ENCODE measurements at regions not wholly inside any gene's neighbourhood (a gene's known extent, or its start where the extent isn't known, plus 50 kb on each side); places are given as distances from the start of the nearest gene placed in this dataset.
A peak's percentile ranks its signal among the peaks of the same experiment; 100 is the strongest.
"Not testable (repeated sequence)": the region's sequence is repeated elsewhere in the genome, so short reads cannot be mapped to it uniquely, and the experiment has no call there.

- in situ Hi-C loops (cut with HindIII; ENCODE audit: low sequenced_read_pairs): no loop called here
- DNase-seq (ENCODE audit: low read depth, low spot score): no peak
- TF ChIP-seq CTCF (IDR thresholded peaks at IDR 0.05; ENCODE audit: low read depth, low read length): no peak
- no peak overlapping the region for H3K4me3 ChIP-seq (ENCODE audit: low read depth, low read length)
Observed at GRCh38 chr13:73310366-73310765, 251.6 kb downstream of the KLF5 start.

GRCh38 chr13:73307481-73307880 is 248.7 kb downstream of the KLF5 start:
- in situ Hi-C loops (cut with HindIII; ENCODE audit: low sequenced_read_pairs): no loop called here
- no peak for DNase-seq (ENCODE audit: low read depth, low spot score)
- no peak overlapping the region for H3K4me3 ChIP-seq (ENCODE audit: low read depth, low read length)
- no peak for TF ChIP-seq CTCF (IDR thresholded peaks at IDR 0.05; ENCODE audit: low read depth, low read length)

- in situ Hi-C loops (cut with HindIII; ENCODE audit: low sequenced_read_pairs): no loop called here
- no peak for TF ChIP-seq CTCF (IDR thresholded peaks at IDR 0.05; ENCODE audit: low read depth, low read length)
- no peak overlapping the region for H3K4me3 ChIP-seq (ENCODE audit: low read depth, low read length)
- no peak for DNase-seq (ENCODE audit: low read depth, low spot score)
Observed at GRCh38 chr13:73306688-73307087, 247.9 kb downstream of the KLF5 start.

- no peak for DNase-seq (ENCODE audit: low read depth, low spot score)
- in situ Hi-C loops (cut with HindIII; ENCODE audit: low sequenced_read_pairs): no loop called here
- no peak for TF ChIP-seq CTCF (IDR thresholded peaks at IDR 0.05; ENCODE audit: low read depth, low read length)
- H3K4me3 ChIP-seq (ENCODE audit: low read depth, low read length): no peak overlapping the region
Observed at GRCh38 chr13:73304442-73304841, 245.6 kb downstream of the KLF5 start.

- DNase-seq (ENCODE audit: low read depth, low spot score): peak; percentile 21
- H3K4me3 ChIP-seq (ENCODE audit: low read depth, low read length): no peak overlapping the region
- no peak for TF ChIP-seq CTCF (IDR thresholded peaks at IDR 0.05; ENCODE audit: low read depth, low read length)
- in situ Hi-C loops (cut with HindIII; ENCODE audit: low sequenced_read_pairs): no loop called here
Observed at GRCh38 chr13:73303851-73304250, 245.0 kb downstream of the KLF5 start.

- in situ Hi-C loops (cut with HindIII; ENCODE audit: low sequenced_read_pairs); DNase-seq (ENCODE audit: low read depth, low spot score); H3K4me3 ChIP-seq (ENCODE audit: low read depth, low read length): not testable (repeated sequence)
Observed at GRCh38 chr13:73301622-73302021, 242.8 kb downstream of the KLF5 start.

- no peak overlapping the region for H3K4me3 ChIP-seq (ENCODE audit: low read depth, low read length)
- no peak for TF ChIP-seq CTCF (IDR thresholded peaks at IDR 0.05; ENCODE audit: low read depth, low read length)
- no peak for DNase-seq (ENCODE audit: low read depth, low spot score)
- in situ Hi-C loops (cut with HindIII; ENCODE audit: low sequenced_read_pairs): no loop called here
Observed at GRCh38 chr13:73300718-73301425, 242.1 kb downstream of the KLF5 start.
